Colon (tissue), 2 donors: ENCODE measurements at regions not wholly inside any gene's neighbourhood (a gene's known extent, or its start where the extent isn't known, plus 50 kb on each side); places are given as distances from the start of the nearest gene placed in this dataset.
"Not testable (repeated sequence)": the region's sequence is repeated elsewhere in the genome, so short reads cannot be mapped to it uniquely, and the experiment has no call there.

Experiments
- FAIRE-seq: peaks from 2 replicates; lab custom pipeline; 2012; peaks lifted over from hg19 to GRCh38; lab: Jason Lieb, UNC
- donor health status: control.
- donor health status: control.

DNA sequence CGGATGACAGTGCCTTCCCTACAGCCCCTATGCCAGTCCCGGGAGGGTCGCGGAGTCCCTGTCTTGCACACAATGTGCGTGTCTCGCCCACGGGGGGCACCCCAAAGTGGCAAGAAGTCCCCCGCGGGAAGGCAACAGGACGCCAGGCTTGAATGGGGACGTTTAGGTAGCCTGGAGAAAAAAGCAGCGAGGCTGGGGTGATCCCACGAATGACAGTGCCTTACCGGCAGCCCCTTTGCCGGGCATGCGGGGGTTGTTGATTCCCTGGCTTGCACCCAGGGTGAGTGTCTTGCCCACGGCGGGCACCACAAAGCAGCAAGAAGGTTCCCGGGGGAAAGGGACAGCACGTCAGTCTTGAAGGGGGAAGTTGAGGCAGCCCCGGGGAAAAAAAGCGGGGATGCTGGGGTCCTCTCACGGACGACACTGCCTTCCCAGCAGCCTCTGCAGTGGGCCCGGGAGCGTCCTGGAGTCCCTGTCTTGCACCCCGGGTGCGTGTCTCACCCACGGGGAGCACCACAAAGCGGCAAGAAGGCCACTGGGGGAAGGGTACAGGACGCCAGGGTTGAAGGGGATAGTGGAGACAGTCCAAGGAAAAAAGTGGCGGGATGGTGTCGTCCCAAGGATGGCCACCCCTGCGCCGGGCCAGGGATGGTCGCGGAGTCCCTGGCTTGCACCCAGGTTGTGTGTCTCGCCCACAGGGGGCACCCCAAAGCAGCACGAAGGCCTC lies 156.8 kb upstream of the ALG10B start:
- no peak for FAIRE-seq

DNA sequence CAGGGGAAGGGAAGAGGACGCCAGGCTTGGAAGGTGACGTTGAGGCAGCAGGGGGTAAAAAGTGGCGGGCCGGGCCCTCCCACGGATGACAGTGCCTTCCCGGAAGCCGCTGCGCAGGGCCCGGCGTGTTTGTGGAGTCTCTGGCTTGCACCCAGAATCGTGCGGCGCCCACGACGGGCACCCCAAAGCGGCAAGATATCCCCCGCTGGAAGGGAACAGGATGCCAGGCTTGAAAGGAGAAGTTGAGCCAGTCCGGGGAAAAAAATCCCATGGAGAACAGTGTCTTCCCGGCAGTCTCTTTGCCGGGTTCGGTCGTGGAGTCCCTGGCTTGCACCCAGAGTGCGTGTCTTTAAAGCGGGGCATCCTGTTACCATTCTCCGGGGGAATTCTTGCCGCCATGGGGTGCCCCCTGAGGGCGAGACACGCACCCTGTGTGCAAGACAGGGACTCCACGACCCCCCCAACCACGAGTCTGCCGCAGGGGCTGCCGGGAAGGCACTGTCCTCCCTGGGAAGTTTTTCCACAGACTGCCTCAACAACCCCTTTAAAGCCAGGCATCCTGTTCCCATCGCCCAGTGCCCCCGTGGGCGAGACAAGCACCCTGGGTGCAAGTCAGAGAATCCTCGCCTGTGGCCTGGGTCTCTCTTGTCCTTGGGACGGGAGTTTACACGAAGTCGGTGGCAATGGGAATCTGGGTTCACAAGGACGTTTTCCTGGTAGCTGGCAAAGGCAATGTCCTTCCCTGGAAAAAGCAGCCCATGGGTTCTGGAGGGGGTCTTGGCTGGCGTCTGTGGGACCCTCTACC lies 156.1 kb upstream of the ALG10B start:
- FAIRE-seq = no peak

DNA sequence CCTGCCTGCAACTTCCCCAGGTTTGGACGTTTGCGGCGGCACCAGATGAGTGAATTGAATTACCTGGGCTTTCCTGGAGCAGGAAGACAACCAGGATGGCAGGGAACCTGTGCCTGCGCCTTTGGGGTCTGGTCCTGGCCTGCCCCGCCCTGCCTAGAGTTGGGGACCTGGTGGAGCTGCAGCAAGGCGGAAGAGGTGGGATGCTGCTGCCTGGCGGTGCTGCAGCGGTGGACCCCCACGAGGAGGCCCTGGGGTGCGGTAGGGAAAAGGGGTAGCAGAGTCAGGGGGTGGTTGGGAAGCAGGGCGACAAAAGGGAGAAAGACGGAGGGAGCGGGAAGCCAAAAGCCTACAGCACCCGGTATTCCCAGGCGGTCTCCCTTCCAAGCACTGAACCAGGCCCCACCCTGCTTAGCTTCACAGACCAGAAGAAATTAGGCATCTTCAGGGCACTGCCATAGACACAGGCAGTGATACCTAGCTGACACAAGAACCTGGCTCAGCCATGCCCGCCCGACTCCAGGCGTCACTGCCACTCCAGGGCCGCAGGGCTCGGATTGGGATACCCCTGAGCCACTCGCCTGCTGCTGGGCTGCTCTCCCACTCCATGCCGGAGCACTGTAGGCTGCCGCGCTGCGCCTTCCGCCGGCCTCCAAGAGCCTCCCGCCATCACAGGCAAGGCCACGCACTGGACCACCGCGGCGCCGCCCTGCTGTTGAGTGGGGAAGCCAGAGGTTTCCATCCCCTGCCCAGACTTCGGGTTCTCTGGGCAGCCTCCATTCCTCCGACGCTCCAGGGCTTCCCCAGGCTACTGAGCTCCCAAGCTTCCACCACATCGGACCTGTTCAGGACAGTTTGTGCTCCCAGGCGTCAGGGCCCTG lies 155.2 kb upstream of the ALG10B start:
- no peak for FAIRE-seq

DNA sequence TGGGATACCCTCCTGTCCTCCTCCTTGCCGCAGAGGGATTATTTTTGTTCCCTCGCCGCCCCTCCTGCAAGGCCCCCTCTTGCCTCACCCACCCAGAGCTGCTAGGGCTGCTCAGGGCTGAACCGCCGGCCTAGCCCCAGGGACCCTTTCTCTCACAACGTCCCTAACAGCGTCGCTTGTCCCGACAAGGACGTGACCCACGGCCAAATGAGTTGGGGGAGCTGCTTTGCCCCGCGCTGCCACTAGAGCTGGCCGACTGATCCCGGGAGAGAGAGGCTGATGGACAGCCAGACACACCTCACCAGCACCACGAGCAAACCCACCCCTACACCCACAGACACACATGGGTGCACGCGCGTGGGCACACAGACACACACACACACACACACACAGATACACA lies 154.6 kb upstream of the ALG10B start:
- FAIRE-seq = no peak

DNA sequence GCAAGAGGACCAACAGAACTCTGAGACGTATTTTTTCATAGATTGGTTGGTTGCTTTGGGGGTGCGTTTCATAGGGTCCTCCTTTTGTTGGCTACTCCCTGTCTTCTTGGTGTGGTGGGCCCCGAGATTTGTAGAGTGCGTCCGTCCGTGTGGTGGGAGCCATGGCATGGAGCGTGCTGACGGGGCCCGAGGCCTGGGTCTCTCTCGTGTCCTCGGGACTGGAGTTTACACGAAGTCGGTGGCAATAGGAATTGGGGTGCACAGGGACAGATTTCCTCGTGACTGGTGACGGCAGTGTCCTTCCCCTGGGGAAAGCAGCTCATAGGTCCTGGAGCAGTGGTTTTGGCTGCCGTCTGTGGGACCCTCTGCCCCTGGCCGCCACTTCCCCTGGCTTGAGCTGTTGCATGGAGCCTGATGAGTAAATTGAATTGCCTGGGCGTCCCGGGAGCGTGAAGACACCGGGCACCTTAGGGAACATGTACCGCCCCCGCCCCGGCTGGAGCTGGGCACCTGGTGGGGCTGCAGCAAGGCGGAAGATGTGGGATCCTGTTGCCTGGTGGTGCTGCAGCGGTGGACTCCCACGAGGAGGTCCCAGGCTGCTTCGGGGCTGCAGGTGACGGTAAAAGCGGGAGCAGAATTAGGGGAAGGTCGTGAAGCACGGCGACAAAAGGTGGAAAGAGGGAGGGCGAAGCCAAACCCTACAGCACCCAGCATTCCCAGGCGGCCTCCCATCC lies 153.7 kb upstream of the ALG10B start:
- no peak for FAIRE-seq

DNA sequence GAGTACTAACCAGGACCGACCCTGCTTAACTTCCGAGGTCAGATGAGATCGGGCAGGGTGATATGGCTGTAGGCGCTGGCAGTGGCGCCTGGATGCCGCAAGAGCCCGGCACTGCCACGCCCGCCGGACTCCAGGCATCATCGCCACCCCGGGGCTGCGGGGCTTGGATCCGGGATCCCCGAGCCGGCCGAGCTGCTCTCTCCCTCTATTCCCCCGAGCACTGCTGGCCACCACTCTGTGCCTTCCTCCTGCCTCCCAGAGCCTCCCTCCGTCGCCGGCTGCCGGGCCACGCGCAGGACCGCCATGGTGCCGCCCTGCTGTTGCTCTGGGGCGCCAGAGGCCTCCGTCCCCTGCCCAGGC lies 153.2 kb upstream of the ALG10B start:
- no peak for FAIRE-seq

DNA sequence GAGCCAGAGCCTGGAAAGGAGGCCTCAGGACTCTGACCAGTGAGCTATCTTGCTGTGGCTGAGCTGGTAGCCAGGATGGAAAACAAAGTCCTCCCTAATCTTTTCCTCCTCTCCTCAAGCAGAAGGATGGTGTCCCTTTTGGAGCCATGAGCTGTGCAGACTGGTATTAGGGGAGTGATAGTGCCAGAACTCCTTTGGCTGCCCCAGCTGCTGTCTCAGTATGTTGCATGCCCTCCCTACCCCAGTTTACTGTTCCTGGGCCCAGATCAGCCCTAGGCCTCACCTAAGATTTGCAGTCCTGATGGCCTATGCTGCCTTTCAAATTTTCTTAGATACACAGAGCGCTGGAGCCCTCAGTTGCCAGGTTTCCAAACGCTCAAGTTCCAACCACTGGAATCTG lies 150.3 kb upstream of the ALG10B start:
- FAIRE-seq = no peak

DNA sequence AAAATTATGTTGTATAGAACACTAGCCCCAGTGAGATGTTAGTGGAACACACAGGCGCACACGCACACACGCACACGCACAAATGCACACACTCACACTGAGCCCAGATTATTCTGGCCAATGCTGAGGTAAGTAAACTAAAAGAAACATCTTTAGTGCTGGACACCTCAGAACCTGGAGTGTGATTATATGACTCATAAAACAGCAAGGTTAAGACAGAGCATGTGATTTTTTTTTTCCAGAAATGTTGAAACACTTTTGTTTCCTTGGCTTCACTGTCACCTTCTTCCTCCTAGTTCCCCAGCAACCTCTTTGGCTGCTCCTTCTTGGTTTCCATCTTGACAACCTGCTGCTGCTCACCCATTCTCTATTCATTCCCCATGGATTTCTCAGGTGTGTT lies 141.0 kb upstream of the ALG10B start:
- no peak for FAIRE-seq

DNA sequence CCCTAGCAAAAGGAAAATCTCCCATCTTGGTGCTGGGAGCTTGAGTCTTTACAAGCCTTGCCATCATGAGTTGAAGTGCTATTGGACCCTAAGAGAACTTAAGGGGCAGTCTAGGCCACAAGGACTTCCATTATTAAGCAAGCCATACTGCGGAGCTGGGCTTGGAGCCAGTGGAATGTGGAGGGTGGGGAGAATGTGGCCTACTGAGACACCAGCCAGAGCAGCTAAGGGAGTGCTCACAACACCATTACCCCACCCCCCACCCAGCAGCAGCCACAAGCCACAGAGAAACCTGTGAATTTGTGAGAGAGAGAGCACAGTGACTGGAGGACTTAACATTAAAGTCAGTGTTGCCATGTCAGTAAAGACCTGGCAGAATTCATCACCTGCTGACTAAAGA lies 133.0 kb upstream of the ALG10B start:
- not testable (repeated sequence) for FAIRE-seq

DNA sequence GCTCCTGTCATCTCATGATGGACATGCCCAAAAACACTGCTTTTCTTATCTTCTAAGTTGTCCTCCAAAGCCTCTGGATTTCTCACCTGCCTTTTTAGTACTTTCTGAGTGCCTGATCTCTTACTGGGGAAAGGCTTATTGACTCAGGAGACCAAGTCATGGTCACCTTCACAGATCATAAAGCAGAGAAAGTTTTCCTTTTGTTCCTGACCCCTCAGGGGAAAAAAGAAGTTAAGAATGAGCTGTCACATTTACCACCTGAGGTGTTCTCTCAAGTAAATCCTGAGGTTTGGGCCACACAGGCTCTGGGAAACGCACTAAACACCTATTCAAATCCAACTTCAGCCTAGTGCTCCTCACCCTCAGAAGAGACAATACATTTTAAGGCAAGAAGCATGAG lies 119.3 kb upstream of the ALG10B start:
- FAIRE-seq = not testable (repeated sequence)

DNA sequence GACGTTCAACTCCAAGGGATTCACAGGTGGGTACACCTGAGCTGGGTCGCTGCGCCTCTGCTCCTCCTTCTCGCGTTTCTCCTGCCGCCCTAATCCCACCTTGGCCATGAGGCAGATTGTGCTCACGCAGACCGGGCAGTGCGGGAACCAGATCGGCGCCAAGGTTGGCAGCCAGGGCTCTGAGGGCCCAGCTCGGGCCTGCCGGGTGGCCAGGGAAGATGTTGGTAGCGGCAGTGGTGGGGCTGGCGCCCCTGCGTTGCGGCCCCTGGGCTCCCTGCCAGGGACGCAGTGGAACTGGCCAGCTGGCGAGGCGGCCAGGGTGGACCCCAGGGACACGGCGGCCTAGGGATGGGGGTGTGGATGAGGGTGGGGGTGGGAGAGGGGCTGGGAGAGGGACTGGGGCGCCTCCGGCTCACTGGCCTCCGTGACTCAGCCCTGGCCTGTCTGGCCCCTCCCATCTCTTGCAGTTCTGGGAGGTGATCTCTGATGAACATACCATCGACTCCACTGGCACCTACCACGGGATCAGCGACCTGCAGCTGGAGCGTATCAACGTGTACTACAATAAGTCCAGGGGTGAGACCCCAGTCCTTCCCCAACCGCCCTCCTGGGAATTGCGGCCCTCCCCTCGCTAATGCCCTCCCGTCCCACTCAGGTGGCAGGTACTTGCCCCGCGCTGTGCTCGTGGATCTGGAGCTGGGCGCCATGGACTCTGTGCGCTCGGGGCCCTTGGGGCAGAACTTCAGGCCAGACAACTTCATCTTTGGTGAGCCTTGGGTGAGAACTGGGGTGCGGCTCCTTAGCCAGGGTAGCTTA lies 114.9 kb upstream of the ALG10B start:
- FAIRE-seq = no peak

DNA sequence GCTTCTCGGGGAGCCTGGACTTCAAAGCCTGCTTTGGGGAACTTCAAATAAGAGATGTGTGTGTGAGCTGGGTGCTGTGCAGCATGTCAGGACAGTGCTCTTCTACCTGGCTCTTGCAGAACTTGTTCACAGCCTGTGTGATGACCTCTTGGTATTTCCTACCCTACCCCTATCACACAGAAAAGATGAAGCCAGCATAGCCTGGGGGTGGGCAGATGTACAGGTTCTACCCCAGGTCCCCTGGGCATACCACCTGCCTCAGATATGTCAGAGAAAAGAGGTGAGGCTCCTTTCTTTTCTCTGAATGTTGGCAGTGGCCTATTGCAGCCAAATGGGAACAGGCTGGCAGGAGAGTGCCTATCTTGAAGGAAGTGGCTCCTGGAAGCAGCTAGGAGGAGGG lies 111.7 kb upstream of the ALG10B start:
- FAIRE-seq = no peak

DNA sequence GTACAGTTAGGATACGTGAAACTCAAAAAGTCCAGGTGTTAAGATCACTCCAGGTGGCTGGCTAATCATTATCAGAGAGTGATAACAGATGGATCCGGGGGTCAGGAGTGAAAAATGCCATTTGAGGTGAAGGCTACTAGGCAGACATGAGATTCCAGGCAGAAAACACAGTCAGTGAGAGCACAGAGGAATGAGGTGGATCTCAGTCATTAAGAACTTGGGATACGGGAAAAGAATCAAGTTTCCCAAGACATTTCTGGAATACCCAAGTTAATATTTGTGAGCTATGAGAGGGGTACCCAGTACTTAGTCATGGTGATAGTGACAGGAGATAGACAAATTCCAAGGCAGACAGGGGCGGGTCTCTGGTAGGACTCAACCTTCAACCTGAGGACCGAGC lies 94.6 kb upstream of the ALG10B start:
- no peak for FAIRE-seq

DNA sequence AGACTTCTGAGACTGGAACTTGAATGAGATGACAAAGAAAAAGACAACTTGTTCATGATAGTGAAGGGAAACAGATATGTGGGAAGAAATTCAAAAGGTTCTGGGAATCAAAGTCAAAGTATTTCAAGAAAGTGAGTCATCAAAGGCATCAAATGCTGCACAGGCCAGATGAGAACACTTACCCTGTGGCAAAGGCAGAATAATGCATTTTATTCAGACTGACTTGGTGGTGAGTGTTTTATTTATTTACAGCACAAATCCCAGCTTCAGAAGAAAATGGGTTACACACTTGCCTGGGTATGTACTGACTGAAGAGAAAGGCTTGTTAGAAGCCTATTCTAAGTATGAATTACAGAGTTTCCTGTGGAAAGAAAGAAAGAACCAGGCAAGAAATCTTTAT lies 78.2 kb upstream of the ALG10B start:
- FAIRE-seq = not testable (repeated sequence)

DNA sequence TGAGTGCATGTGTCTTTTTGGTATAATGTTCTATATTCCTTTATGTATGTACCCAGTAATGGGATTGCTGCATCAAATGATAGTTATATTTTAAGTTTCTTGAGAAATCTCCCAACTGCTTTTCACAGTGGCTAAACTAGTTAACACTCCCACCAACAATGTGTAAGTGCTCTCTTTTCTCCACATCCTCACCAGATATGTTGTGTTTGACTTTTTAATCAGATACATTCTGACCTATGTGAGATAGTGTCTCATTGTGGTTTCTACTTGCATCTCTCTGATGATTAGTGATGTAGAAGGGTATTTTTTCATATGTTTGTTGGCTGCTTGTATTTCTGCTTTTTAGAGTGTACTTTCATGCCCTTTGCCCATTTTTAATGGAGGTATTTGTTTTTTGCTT lies 62.8 kb upstream of the ALG10B start:
- no peak for FAIRE-seq

DNA sequence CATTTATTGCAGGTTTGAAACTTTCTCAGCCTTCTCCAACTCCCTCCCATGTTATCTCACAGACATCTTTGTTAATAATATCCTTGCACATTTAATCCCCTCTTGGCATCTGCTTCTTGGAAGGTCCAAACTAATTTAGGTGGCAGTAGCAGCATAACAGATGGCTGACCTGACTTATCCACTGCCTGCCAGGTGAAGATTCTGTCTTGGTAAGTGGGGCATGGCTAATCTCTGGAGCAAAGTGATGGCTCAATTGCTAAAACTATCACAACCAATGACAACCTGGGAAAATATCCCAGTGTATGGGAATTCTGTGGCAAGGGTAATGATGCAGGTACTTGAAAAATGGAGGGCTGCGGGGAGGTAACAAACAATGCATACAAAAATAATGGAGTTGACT lies 58.2 kb upstream of the ALG10B start:
- FAIRE-seq = no peak
